ENCODE measurements at regions not wholly inside any gene's neighbourhood (a gene's known extent, or its start where the extent isn't known, plus 50 kb on each side); places are given as distances from the start of the nearest gene placed in this dataset.

- POLR2A ChIA-PET, result no interaction called here
- DNase-seq (ENCODE audit: low read depth), result no peak
- TF ChIP-seq CTCF (IDR thresholded peaks at IDR 0.05; ENCODE audit: insufficient read depth, low read depth, low read length), result no peak
- Histone ChIP-seq H3K27me3 (ENCODE audit: control insufficient read depth, insufficient read depth, low read length) (no peaks in the 10 kb centered on the region), H3K36me3 (ENCODE audit: control insufficient read depth, insufficient read depth, low read length) (no peaks in the 10 kb centered on the region), H3K4me3 (ENCODE audit: low read depth, low read length) (no peak overlapping the region)
- CTCF ChIA-PET, result interaction anchor here (0.7 kb wide), 1 partner anchor 50 kb away, joined by 3 read pairs; no protein-coding TSS in a partner anchor
Measured at GRCh38 chr16:6955303-6955702, 377.3 kb upstream of the RBFOX1 start.

DNA sequence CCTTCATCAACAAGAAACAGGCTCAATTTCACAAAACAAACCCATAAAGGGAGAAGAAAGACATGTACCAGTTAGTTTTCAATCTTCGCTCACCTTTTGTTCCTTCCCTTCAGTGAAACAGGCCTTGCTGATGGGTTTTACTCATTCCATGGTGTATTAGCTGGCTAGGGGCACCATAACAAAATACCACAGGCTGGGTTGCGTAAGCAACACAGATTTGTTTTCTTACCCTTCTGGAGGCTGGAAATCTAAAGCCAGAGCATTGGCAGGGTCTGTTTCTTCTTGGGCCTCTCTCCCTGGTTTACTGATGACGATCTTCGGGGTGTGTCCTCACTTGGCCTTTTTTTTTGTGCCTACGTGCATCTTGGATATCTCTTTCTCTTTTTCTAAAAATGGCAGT, 383.4 kb upstream of the RBFOX1 start:
- ChIA-PET POLR2A (no interaction called here), CTCF (no interaction called here)
- DNase-seq (ENCODE audit: low read depth), result no peak
- H3K36me3 ChIP-seq (ENCODE audit: control insufficient read depth, insufficient read depth, low read length), result no peaks in the 10 kb centered on the region
- H3K27me3 ChIP-seq (ENCODE audit: control insufficient read depth, insufficient read depth, low read length), result no peaks in the 10 kb centered on the region
- no peak overlapping the region for H3K4me3 ChIP-seq (ENCODE audit: low read depth, low read length)
- TF ChIP-seq CTCF (IDR thresholded peaks at IDR 0.05; ENCODE audit: insufficient read depth, low read depth, low read length), result no peak

DNA sequence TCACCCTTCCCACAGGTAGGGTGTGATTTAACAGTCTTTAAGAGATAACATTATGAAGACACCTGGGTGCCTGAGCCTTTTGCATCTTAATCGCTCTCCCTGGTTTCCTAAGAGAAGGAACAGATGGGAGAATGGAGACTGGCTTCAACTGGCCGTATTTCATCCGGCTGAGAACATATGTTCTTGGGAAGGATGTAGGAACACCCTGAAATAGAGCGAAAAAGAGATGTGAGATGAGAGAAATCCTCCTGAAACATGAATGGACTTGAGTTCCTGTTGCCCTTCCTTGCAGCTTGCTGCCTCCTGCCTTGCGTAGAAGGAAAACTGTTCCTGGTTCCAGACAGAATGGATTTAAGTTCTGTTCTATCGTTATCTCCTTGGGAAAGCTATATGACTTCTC, 385.4 kb upstream of the RBFOX1 start:
- Histone ChIP-seq H3K36me3 (ENCODE audit: control insufficient read depth, insufficient read depth, low read length) (no peaks in the 10 kb centered on the region), H3K27me3 (ENCODE audit: control insufficient read depth, insufficient read depth, low read length) (no peaks in the 10 kb centered on the region), H3K4me3 (ENCODE audit: low read depth, low read length) (no peak overlapping the region)
- DNase-seq (ENCODE audit: low read depth), result no peak
- CTCF ChIA-PET, result no interaction called here
- POLR2A ChIA-PET, result no interaction called here
- TF ChIP-seq CTCF (IDR thresholded peaks at IDR 0.05; ENCODE audit: insufficient read depth, low read depth, low read length), result no peak

GRCh38 chr16:6946802-6947201, 385.8 kb upstream of the RBFOX1 start:
- DNase-seq (ENCODE audit: low read depth), result no peak
- H3K27me3 ChIP-seq (ENCODE audit: control insufficient read depth, insufficient read depth, low read length), result no peaks in the 10 kb centered on the region
- no peak overlapping the region for H3K4me3 ChIP-seq (ENCODE audit: low read depth, low read length)
- CTCF ChIA-PET, result no interaction called here
- no peak for TF ChIP-seq CTCF (IDR thresholded peaks at IDR 0.05; ENCODE audit: insufficient read depth, low read depth, low read length)
- POLR2A ChIA-PET, result no interaction called here
- H3K36me3 ChIP-seq (ENCODE audit: control insufficient read depth, insufficient read depth, low read length), result no peaks in the 10 kb centered on the region

- CTCF ChIA-PET, result no interaction called here
Measured at GRCh38 chr16:6946106-6946505, 386.5 kb upstream of the RBFOX1 start.

More at GRCh38 chr16:6946106-6946505, 386.5 kb upstream of the RBFOX1 start:
- Histone ChIP-seq H3K4me3 (ENCODE audit: low read depth, low read length) (no peak overlapping the region), H3K36me3 (ENCODE audit: control insufficient read depth, insufficient read depth, low read length) (no peaks in the 10 kb centered on the region), H3K27me3 (ENCODE audit: control insufficient read depth, insufficient read depth, low read length) (no peaks in the 10 kb centered on the region)
- TF ChIP-seq CTCF (IDR thresholded peaks at IDR 0.05; ENCODE audit: insufficient read depth, low read depth, low read length), result no peak
- POLR2A ChIA-PET, result no interaction called here
- DNase-seq (ENCODE audit: low read depth), result no peak
